HepG2 (cell line): ENCODE measurements at regions not wholly inside any gene's neighbourhood (a gene's known extent, or its start where the extent isn't known, plus 50 kb on each side); places are given as distances from the start of the nearest gene placed in this dataset.

ENCODE experiments used
- CTCF ChIP-seq: sonication (generic); formaldehyde crosslinking; IDR thresholded peaks from 2 replicates; pipeline ENCODE4 v1.5.0; 2020; ENCODE audit warnings: mild to moderate bottlenecking, missing genetic modification reagents, moderate library complexity
- FLYWCH1 ChIP-seq: sonication (generic); formaldehyde crosslinking; IDR thresholded peaks from 2 replicates; pipeline ENCODE4 v1.8.1; 2023; ENCODE audit warnings: mild to moderate bottlenecking, missing genetic modification reagents
- MAZ ChIP-seq, 2 experiments: sonication (generic) in 1 of 2; formaldehyde crosslinking in 1 of 2; IDR thresholded peaks; 2 replicates each; pipeline versions ENCODE4 v1.5.0 to v1.6.1; 2012 to 2020; ENCODE audit warnings: low read depth in 2 of 2, mild to moderate bottlenecking in 2 of 2, borderline replicate concordance in 1 of 2, improper control_type of control experiment in 1 of 2, low read length in 1 of 2, missing genetic modification reagents in 1 of 2, moderate library complexity in 1 of 2
- MTA1 ChIP-seq: sonication (generic); formaldehyde crosslinking; IDR thresholded peaks from 2 replicates; pipeline ENCODE4 v1.4.0; 2020; ENCODE audit warnings: missing genetic modification reagents, mild to moderate bottlenecking, borderline replicate concordance
- POLR2A ChIP-seq, 2 experiments: IDR thresholded peaks; 2 replicates each; pipeline ENCODE4 v1.6.1; 2011; ENCODE audit warnings: low read depth in 2 of 2, low read length in 2 of 2, mild to moderate bottlenecking in 1 of 2, moderate library complexity in 1 of 2; ENCODE audit not compliant: insufficient read depth in 1 of 2
- POLR2AphosphoS5 ChIP-seq: IDR thresholded peaks from 2 replicates; pipeline ENCODE4 v1.6.1; 2012; ENCODE audit warnings: low read depth, low read length
- ZNF567 ChIP-seq: sonication (generic); formaldehyde crosslinking; IDR thresholded peaks from 2 replicates; pipeline ENCODE4 v1.8.1; 2023; ENCODE audit warnings: mild to moderate bottlenecking, missing genetic modification reagents, borderline replicate concordance
- TF ChIP-seq, protein P1 (sequence below): sonication (generic); formaldehyde crosslinking; IDR thresholded peaks from 2 replicates; pipeline ENCODE4 v1.8.1; 2023; ENCODE audit warnings: missing genetic modification reagents, inconsistent platforms, borderline replicate concordance
- TF ChIP-seq, protein P2 (sequence below): sonication (generic); formaldehyde crosslinking; IDR thresholded peaks from 2 replicates; pipeline ENCODE4 v1.8.1; 2023; ENCODE audit warnings: mild to moderate bottlenecking, moderate library complexity, missing genetic modification reagents
- TF ChIP-seq, protein P3 (sequence below): sonication (generic); formaldehyde crosslinking; IDR thresholded peaks from 2 replicates; pipeline ENCODE4 v1.4.0; 2020; ENCODE audit warnings: missing genetic modification reagents, borderline replicate concordance

DNA sequence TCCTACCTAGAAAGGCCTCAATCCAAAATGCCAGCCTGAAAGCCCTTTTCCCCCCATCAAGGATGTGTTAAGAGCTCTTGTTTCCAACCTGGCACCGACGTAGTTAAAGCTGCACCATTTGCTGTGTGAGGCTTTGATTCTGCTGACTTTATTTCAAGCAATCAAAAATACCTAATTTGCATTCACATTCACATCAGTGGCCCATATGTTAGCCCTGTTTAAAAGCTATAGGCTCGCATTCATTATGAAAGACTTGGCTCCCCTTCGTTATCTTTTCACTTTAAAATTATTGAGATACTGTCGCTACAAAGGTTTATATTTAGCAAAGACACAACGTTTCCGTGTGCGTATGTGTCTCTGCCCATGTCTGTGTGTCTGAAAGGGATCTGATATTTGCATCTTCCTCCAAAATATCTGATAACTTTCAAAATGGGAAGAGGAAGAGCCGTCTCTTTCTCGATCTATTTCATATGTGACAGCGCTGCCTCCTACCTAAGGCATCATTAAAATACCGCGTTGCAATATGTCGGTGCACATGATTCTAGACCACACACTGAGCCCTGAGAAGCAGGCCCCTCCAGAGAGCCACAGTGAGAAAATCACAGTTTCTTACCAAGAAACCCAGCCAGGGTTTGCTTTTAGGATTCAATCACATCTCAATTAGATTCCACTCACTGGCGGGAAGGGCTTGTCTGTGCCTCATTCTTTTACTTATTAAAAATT, 57.1 kb upstream of the ITPRID1 start:
- TF ChIP-seq MTA1 (CRISPR knock-in tag) (no peak), MAZ (IDR thresholded peaks at IDR 0.05; ENCODE audit: borderline replicate concordance, low read depth, low read length) (no peak), MAZ (CRISPR knock-in tag; IDR thresholded peaks at IDR 0.05; ENCODE audit: low read depth) (no peak), POLR2A (IDR thresholded peaks at IDR 0.05; ENCODE audit: insufficient read depth in 1 of 2, low read depth in 2 of 2, low read length in 2 of 2) (no peak), ZNF567 (CRISPR knock-in tag) (no peak), FLYWCH1 (CRISPR knock-in tag) (no peak), CTCF (CRISPR knock-in tag) (no peak), POLR2AphosphoS5 (no peak)
- TF ChIP-seq, protein P1, sequence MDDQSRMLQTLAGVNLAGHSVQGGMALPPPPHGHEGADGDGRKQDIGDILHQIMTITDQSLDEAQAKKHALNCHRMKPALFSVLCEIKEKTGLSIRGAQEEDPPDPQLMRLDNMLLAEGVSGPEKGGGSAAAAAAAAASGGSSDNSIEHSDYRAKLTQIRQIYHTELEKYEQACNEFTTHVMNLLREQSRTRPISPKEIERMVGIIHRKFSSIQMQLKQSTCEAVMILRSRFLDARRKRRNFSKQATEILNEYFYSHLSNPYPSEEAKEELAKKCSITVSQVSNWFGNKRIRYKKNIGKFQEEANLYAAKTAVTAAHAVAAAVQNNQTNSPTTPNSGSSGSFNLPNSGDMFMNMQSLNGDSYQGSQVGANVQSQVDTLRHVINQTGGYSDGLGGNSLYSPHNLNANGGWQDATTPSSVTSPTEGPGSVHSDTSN (CRISPR knock-in tag), result no peak
- TF ChIP-seq, protein P2, sequence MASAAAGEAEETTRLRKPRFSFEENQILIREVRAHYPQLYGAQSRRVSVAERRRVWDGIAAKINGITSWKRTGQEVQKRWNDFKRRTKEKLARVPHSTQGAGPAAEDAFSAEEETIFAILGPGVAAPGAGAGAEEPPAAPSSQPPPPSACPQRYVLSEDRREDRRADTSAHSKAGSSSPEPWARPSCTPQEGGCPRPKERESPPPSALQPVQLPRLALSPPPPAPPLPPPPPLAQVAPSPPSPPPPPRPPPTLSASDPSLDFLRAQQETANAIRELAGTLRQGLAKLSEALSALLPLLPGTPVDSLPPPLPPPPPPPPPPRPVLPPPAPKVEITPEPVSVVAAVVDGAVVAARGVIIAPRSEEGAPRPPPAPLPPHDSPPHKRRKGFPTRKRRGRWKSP (CRISPR knock-in tag), result no peak
- TF ChIP-seq, protein P3, sequence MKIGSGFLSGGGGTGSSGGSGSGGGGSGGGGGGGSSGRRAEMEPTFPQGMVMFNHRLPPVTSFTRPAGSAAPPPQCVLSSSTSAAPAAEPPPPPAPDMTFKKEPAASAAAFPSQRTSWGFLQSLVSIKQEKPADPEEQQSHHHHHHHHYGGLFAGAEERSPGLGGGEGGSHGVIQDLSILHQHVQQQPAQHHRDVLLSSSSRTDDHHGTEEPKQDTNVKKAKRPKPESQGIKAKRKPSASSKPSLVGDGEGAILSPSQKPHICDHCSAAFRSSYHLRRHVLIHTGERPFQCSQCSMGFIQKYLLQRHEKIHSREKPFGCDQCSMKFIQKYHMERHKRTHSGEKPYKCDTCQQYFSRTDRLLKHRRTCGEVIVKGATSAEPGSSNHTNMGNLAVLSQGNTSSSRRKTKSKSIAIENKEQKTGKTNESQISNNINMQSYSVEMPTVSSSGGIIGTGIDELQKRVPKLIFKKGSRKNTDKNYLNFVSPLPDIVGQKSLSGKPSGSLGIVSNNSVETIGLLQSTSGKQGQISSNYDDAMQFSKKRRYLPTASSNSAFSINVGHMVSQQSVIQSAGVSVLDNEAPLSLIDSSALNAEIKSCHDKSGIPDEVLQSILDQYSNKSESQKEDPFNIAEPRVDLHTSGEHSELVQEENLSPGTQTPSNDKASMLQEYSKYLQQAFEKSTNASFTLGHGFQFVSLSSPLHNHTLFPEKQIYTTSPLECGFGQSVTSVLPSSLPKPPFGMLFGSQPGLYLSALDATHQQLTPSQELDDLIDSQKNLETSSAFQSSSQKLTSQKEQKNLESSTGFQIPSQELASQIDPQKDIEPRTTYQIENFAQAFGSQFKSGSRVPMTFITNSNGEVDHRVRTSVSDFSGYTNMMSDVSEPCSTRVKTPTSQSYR, result no peak
